Activated B cell treated with CpG ODN at 0.5 μM for 24 hours (primary cell): ENCODE measurements at regions not wholly inside any gene's neighbourhood (a gene's known extent, or its start where the extent isn't known, plus 50 kb on each side); places are given as distances from the start of the nearest gene placed in this dataset.

Experiments used
- ATAC-seq: fragments of 200-7000 bp; cut with Tn5 transposase; one replicate; pipeline ENCODE4 v1.10.0; 2021; ENCODE audit warnings: low read depth, mild to moderate bottlenecking, moderate library complexity
- CTCF ChIA-PET: fragments of 350-600 bp; sonication (Branson Sonifier 250); formaldehyde crosslinking; loops from one replicate; lab custom pipeline; 2021; ENCODE audit warnings: antibody characterized with exemption; lab: Charles Lee
- POLR2A ChIA-PET: fragments of 350-600 bp; sonication (Branson Sonifier 250); formaldehyde crosslinking; loops from one replicate; lab custom pipeline; 2021; ENCODE audit warnings: antibody characterized with exemption; lab: Charles Lee
- DNase-seq: peaks from one replicate; pipeline ENCODE4 v3.0.0; 2022
- H3K27ac Mint-ChIP-seq: one replicate; pipeline ENCODE4 v1.8.0; 2020; ENCODE audit warnings: mixed read lengths
- H3K27me3 Mint-ChIP-seq: one replicate; pipeline ENCODE4 v1.8.0; 2021; ENCODE audit warnings: mixed read lengths
- H3K36me3 Mint-ChIP-seq: one replicate; pipeline ENCODE4 v1.8.0; 2021; ENCODE audit warnings: low read depth, mixed read lengths
- H3K4me1 Mint-ChIP-seq: one replicate; pipeline ENCODE4 v1.8.0; 2021; ENCODE audit warnings: mixed read lengths
- H3K4me3 Mint-ChIP-seq: one replicate; pipeline ENCODE4 v1.8.0; 2020; ENCODE audit warnings: mild to moderate bottlenecking, mixed read lengths
- H3K9me3 Mint-ChIP-seq: one replicate; pipeline ENCODE4 v1.8.0; 2020; ENCODE audit warnings: mixed read lengths
- CTCF ChIP-seq: fragments of 200-600 bp; IDR thresholded peaks from one replicate; pipeline ENCODE4 v1.8.0; 2022; ENCODE audit warnings: antibody characterized with exemption, mild to moderate bottlenecking
- intact Hi-C: fragments of 100-400 bp; cut with micrococcal nuclease; formaldehyde crosslinking; loops from one replicate; pipeline ENCODE4 v1.15.1; 2024

GRCh38 chr16:86186313-86186712 lies 287.4 kb downstream of the IRF8 start:
- ChIA-PET POLR2A (no interaction called here), CTCF (no interaction called here)
- no peak for DNase-seq
- Mint-ChIP-seq H3K4me1 (no peaks in the 10 kb centered on the region), H3K27me3 (peaks cover 13% of the 10 kb centered on the region), H3K36me3 (no peaks in the 10 kb centered on the region), H3K4me3 (no peak overlapping the region), H3K9me3 (no peaks in the 10 kb centered on the region), H3K27ac (no peak overlapping the region)
- intact Hi-C loops: no loop called here
- no peak for ATAC-seq
- no peak for TF ChIP-seq CTCF

- intact Hi-C loops: no loop called here
- Mint-ChIP-seq H3K27ac (no peak overlapping the region), H3K27me3 (peaks cover 35% of the 10 kb centered on the region), H3K4me1 (no peaks in the 10 kb centered on the region), H3K9me3 (no peaks in the 10 kb centered on the region), H3K4me3 (no peak overlapping the region), H3K36me3 (no peaks in the 10 kb centered on the region)
- CTCF ChIA-PET: no interaction called here
- ATAC-seq (no peak), DNase-seq (no peak)
- TF ChIP-seq CTCF: no peak
- POLR2A ChIA-PET: no interaction called here
Measured at GRCh38 chr16:86189934-86190333, 291.0 kb downstream of the IRF8 start.

- intact Hi-C loops: no loop called here
- TF ChIP-seq CTCF: no peak
- Mint-ChIP-seq H3K9me3 (no peaks in the 10 kb centered on the region), H3K4me1 (no peaks in the 10 kb centered on the region), H3K27me3 (peaks cover 45% of the 10 kb centered on the region), H3K36me3 (no peaks in the 10 kb centered on the region), H3K27ac (no peak overlapping the region), H3K4me3 (no peak overlapping the region)
- DNase-seq: no peak
- ATAC-seq: no peak
- ChIA-PET POLR2A (no interaction called here), CTCF (no interaction called here)
Measured at GRCh38 chr16:86191663-86192062, 292.7 kb downstream of the IRF8 start.

GRCh38 chr16:86193528-86194193 lies 294.7 kb downstream of the IRF8 start:
- Mint-ChIP-seq H3K36me3 (no peaks in the 10 kb centered on the region), H3K4me3 (no peak overlapping the region), H3K9me3 (no peaks in the 10 kb centered on the region), H3K27ac (no peak overlapping the region), H3K4me1 (no peaks in the 10 kb centered on the region), H3K27me3 (peaks cover 61% of the 10 kb centered on the region)
- ATAC-seq (no peak), DNase-seq (no peak)
- POLR2A ChIA-PET: no interaction called here
- CTCF ChIA-PET: no interaction called here
- no peak for TF ChIP-seq CTCF
- intact Hi-C loops: no loop called here

GRCh38 chr16:86195863-86196630 lies 297.1 kb downstream of the IRF8 start:
- DNase-seq (no peak), ATAC-seq (no peak)
- H3K27ac Mint-ChIP-seq: no peak overlapping the region
- no peaks in the 10 kb centered on the region for H3K4me1 Mint-ChIP-seq
- peaks cover 63% of the 10 kb centered on the region for H3K27me3 Mint-ChIP-seq
- H3K9me3 Mint-ChIP-seq: no peaks in the 10 kb centered on the region
- no peak overlapping the region for H3K4me3 Mint-ChIP-seq
- CTCF ChIA-PET: no interaction called here
- POLR2A ChIA-PET: no interaction called here
- no peak for TF ChIP-seq CTCF
- intact Hi-C loops: no loop called here
- no peaks in the 10 kb centered on the region for H3K36me3 Mint-ChIP-seq
